K562 (cell line): ENCODE measurements at regions not wholly inside any gene's neighbourhood (a gene's known extent, or its start where the extent isn't known, plus 50 kb on each side); places are given as distances from the start of the nearest gene placed in this dataset.
A peak's percentile ranks its signal among the peaks of the same experiment; 100 is the strongest.

Source experiments
- C11orf30 ChIP-seq: fragments of 450-650 bp; IDR thresholded peaks from 2 replicates; pipeline ENCODE4 v1.6.1; 2016; ENCODE audit warnings: low read depth, mild to moderate bottlenecking
- CBX1 ChIP-seq: sonication (generic); IDR thresholded peaks from 2 replicates; pipeline ENCODE4 v1.6.1; 2016; ENCODE audit warnings: antibody characterized with exemption, low read depth, mild to moderate bottlenecking
- DNMT1 ChIP-seq: fragments of 450-650 bp; IDR thresholded peaks from 2 replicates; pipeline ENCODE4 v1.6.1; 2016; ENCODE audit warnings: antibody characterized with exemption, mild to moderate bottlenecking
- ETV6 ChIP-seq, 3 experiments: fragments of 150-350 bp in 1 of 3; sonication (generic) in 1 of 3; formaldehyde crosslinking in 1 of 3; IDR thresholded peaks; 2 replicates each; pipeline versions ENCODE4 v1.6.1 to v1.8.0; 2014 to 2022; ENCODE audit warnings: borderline replicate concordance in 2 of 3, low read depth in 2 of 3, antibody characterized with exemption in 1 of 3, low read length in 1 of 3, mild to moderate bottlenecking in 1 of 3, missing genetic modification reagents in 1 of 3
- HNRNPLL ChIP-seq: fragments of 200-400 bp; formaldehyde crosslinking; IDR thresholded peaks from 2 replicates; pipeline ENCODE4 v1.6.1; 2017; ENCODE audit warnings: low read length, low read depth, mild to moderate bottlenecking; ENCODE audit not compliant: poor library complexity, severe bottlenecking
- HOXB6 ChIP-seq: fragments of 250-450 bp; sonication (Bioruptor Pico); IDR thresholded peaks from 2 replicates; pipeline ENCODE4 v1.5.1; 2022; ENCODE audit warnings: mild to moderate bottlenecking, borderline replicate concordance
- KAT2B ChIP-seq: IDR thresholded peaks from one replicate; pipeline ENCODE4 v1.6.1; 2012; ENCODE audit warnings: low read depth, mild to moderate bottlenecking, control low read depth, inconsistent platforms, low read length, moderate library complexity
- KDM5B ChIP-seq: fragments of 200-600 bp; sonication (generic); IDR thresholded peaks from 2 replicates; pipeline ENCODE4 v1.6.1; 2012; ENCODE audit warnings: low read depth, mild to moderate bottlenecking, moderate library complexity, low read length, control low read depth, inconsistent platforms; ENCODE audit not compliant: insufficient replicate concordance
- ZFP30 ChIP-seq: fragments of 250-450 bp; sonication (Bioruptor Pico); IDR thresholded peaks from 2 replicates; pipeline ENCODE4 v1.8.0; 2022; ENCODE audit warnings: moderate library complexity, mild to moderate bottlenecking, inconsistent platforms, borderline replicate concordance
- ZNF12 ChIP-seq: sonication (generic); formaldehyde crosslinking; IDR thresholded peaks from 2 replicates; pipeline ENCODE4 v1.4.0; 2020; ENCODE audit warnings: mild to moderate bottlenecking, missing genetic modification reagents
- ZNF282 ChIP-seq: sonication (generic); formaldehyde crosslinking; IDR thresholded peaks from 2 replicates; pipeline ENCODE4 v1.8.1; 2023; ENCODE audit warnings: missing genetic modification reagents
- ZNF444 ChIP-seq: fragments of 250-450 bp; sonication (Bioruptor Pico); IDR thresholded peaks from 2 replicates; pipeline ENCODE4 v1.4.0; 2020; ENCODE audit warnings: mild to moderate bottlenecking, moderate library complexity
- TF ChIP-seq, protein P1 (sequence below): fragments of 250-450 bp; sonication (Bioruptor Pico); IDR thresholded peaks from 2 replicates; pipeline ENCODE4 v1.4.0; 2020; ENCODE audit warnings: mild to moderate bottlenecking, moderate library complexity, borderline replicate concordance
- TF ChIP-seq, protein P2 (sequence below): IDR thresholded peaks from 2 replicates; pipeline ENCODE4 v1.6.1; 2014; ENCODE audit warnings: antibody characterized with exemption
- TF ChIP-seq, protein P3 (sequence below): fragments of 250-450 bp; sonication (Bioruptor Pico); IDR thresholded peaks from 2 replicates; pipeline ENCODE4 v1.5.0; 2022; ENCODE audit warnings: mild to moderate bottlenecking

DNA sequence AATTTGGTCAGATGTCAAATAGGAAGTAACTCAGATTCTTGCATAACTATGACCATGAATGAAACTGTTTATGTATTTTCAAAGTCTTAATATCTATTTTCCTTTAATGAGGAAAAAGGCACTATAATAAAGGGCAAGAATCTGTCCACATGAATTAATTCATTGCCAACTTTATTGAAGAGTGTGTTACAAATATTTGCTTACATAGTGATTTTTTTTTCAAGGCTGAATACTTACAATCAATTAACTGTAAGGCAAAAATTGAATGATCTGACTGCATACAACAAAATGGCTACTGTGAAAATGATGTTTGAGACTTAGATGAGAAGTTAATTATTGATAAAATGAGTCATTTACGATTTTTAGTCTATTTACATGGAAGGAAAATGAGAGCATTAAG is 475.0 kb downstream of the DNAJB9 start (continued):
- TF ChIP-seq ZNF12 (no peak), ZNF444 (no peak), KDM5B (no peak), ETV6 (IDR thresholded peaks at IDR 0.05; ENCODE audit: borderline replicate concordance in 1 of 2, low read depth in 2 of 2, low read length in 1 of 2) (no peak), ETV6 (CRISPR knock-in tag; IDR thresholded peaks at IDR 0.05; ENCODE audit: borderline replicate concordance) (no peak), KAT2B (no peak), HOXB6 (no peak), ZFP30 (no peak), DNMT1 (no peak), HNRNPLL (no peak), ZNF282 (CRISPR knock-in tag) (no peak), C11orf30 (peak; percentile 30; the same call in 1 of the 2 replicates), CBX1 (no peak)
- TF ChIP-seq, protein P1, sequence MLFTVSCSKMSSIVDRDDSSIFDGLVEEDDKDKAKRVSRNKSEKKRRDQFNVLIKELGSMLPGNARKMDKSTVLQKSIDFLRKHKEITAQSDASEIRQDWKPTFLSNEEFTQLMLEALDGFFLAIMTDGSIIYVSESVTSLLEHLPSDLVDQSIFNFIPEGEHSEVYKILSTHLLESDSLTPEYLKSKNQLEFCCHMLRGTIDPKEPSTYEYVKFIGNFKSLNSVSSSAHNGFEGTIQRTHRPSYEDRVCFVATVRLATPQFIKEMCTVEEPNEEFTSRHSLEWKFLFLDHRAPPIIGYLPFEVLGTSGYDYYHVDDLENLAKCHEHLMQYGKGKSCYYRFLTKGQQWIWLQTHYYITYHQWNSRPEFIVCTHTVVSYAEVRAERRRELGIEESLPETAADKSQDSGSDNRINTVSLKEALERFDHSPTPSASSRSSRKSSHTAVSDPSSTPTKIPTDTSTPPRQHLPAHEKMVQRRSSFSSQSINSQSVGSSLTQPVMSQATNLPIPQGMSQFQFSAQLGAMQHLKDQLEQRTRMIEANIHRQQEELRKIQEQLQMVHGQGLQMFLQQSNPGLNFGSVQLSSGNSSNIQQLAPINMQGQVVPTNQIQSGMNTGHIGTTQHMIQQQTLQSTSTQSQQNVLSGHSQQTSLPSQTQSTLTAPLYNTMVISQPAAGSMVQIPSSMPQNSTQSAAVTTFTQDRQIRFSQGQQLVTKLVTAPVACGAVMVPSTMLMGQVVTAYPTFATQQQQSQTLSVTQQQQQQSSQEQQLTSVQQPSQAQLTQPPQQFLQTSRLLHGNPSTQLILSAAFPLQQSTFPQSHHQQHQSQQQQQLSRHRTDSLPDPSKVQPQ (CRISPR knock-in tag) = no peak
- TF ChIP-seq, protein P2, sequence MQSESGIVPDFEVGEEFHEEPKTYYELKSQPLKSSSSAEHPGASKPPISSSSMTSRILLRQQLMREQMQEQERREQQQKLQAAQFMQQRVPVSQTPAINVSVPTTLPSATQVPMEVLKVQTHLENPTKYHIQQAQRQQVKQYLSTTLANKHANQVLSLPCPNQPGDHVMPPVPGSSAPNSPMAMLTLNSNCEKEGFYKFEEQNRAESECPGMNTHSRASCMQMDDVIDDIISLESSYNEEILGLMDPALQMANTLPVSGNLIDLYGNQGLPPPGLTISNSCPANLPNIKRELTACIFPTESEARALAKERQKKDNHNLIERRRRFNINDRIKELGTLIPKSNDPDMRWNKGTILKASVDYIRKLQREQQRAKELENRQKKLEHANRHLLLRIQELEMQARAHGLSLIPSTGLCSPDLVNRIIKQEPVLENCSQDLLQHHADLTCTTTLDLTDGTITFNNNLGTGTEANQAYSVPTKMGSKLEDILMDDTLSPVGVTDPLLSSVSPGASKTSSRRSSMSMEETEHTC = no peak
- TF ChIP-seq, protein P3, sequence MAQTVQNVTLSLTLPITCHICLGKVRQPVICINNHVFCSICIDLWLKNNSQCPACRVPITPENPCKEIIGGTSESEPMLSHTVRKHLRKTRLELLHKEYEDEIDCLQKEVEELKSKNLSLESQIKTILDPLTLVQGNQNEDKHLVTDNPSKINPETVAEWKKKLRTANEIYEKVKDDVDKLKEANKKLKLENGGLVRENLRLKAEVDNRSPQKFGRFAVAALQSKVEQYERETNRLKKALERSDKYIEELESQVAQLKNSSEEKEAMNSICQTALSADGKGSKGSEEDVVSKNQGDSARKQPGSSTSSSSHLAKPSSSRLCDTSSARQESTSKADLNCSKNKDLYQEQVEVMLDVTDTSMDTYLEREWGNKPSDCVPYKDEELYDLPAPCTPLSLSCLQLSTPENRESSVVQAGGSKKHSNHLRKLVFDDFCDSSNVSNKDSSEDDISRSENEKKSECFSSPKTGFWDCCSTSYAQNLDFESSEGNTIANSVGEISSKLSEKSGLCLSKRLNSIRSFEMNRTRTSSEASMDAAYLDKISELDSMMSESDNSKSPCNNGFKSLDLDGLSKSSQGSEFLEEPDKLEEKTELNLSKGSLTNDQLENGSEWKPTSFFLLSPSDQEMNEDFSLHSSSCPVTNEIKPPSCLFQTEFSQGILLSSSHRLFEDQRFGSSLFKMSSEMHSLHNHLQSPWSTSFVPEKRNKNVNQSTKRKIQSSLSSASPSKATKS = no peak
